Endothelial cell of umbilical vein (primary cell): ENCODE measurements at regions not wholly inside any gene's neighbourhood (a gene's known extent, or its start where the extent isn't known, plus 50 kb on each side); places are given as distances from the start of the nearest gene placed in this dataset.

Source experiments
- BruUV-seq: library from RNA; stranded (reverse); fragments of 400-500 nt; replicated peaks from 2 replicates; lab custom pipeline; 2021; lab: Mats Ljungman, UMichigan
- CTCF ChIA-PET: fragments of 300-600, 350-600 bp; sonication (Branson Sonifier 250); formaldehyde crosslinking; loops from one replicate; lab custom pipeline; 2021; ENCODE audit warnings: antibody characterized with exemption, inconsistent platforms; lab: Charles Lee
- POLR2A ChIA-PET: fragments of 300-600, 350-600 bp; sonication (Branson Sonifier 250); formaldehyde crosslinking; loops from one replicate; lab custom pipeline; 2021; ENCODE audit warnings: antibody characterized with exemption, inconsistent platforms; lab: Charles Lee
- DNase-seq: peaks from one replicate; pipeline ENCODE4 v3.0.0-alpha.2; 2011; ENCODE audit warnings: low read depth, low spot score
- FAIRE-seq: peaks from 2 replicates; lab custom pipeline; 2011; peaks lifted over from hg19 to GRCh38; lab: Jason Lieb, UNC
- H2AFZ ChIP-seq: 2 replicates; pipeline ENCODE4 v1.6.0; 2012; ENCODE audit warnings: low read depth, low read length, control low read depth, inconsistent platforms
- H3K27ac ChIP-seq: 2 replicates; pipeline ENCODE4 v1.5.1; 2011; ENCODE audit warnings: low read depth, mild to moderate bottlenecking, control low read depth, low read length, moderate library complexity; ENCODE audit not compliant: insufficient read depth
- H3K27me3 ChIP-seq, 2 experiments: 2 replicates each; pipeline versions ENCODE4 v1.6.0 to v1.6.1; 2011; ENCODE audit warnings: low read length in 2 of 2, mixed read lengths in 1 of 2; ENCODE audit not compliant: control insufficient read depth in 2 of 2, insufficient read depth in 2 of 2
- H3K36me3 ChIP-seq, 2 experiments: 2 replicates in 1 of 2; 3 replicates in 1 of 2; pipeline ENCODE4 v1.5.1; 2011; ENCODE audit warnings: low read length in 2 of 2, mild to moderate bottlenecking in 1 of 2, moderate library complexity in 1 of 2; ENCODE audit not compliant: control insufficient read depth in 2 of 2, insufficient read depth in 2 of 2; ENCODE audit errors: extremely low read depth in 1 of 2
- H3K4me1 ChIP-seq: 3 replicates; pipeline ENCODE4 v1.5.1; 2011; ENCODE audit warnings: mild to moderate bottlenecking, low read length; ENCODE audit not compliant: control insufficient read depth, insufficient read depth; ENCODE audit errors: extremely low read depth
- H3K4me2 ChIP-seq: 2 replicates; pipeline ENCODE4 v1.6.1; 2011; ENCODE audit warnings: low read length, control low read depth, mixed read lengths; ENCODE audit not compliant: insufficient read depth
- H3K4me3 ChIP-seq, 3 experiments: fragments of 200-600 bp in 1 of 3; sonication (generic), shearing (Covaris generic) in 1 of 3; replicated peaks in 1 of 3; 2 replicates each; pipeline ENCODE4 v1.5.1; 2011 to 2016; ENCODE audit warnings: control low read depth in 3 of 3, low read length in 3 of 3, mild to moderate bottlenecking in 2 of 3, inconsistent platforms in 1 of 3, low read depth in 1 of 3, moderate library complexity in 1 of 3; ENCODE audit not compliant: insufficient read depth in 1 of 3
- H3K79me2 ChIP-seq: 2 replicates; pipeline ENCODE4 v1.6.0; 2012; ENCODE audit warnings: low read length, inconsistent platforms; ENCODE audit not compliant: control insufficient read depth, insufficient read depth
- H3K9ac ChIP-seq: replicated peaks from 2 replicates; pipeline ENCODE3; 2011; ENCODE audit warnings: low read length, control low read depth; ENCODE audit not compliant: insufficient read depth; ENCODE audit errors: extremely low read depth
- H3K9me1 ChIP-seq: replicated peaks from 3 replicates; pipeline ENCODE4 v1.6.0; 2011; ENCODE audit warnings: mild to moderate bottlenecking, low read length; ENCODE audit not compliant: control insufficient read depth, insufficient read depth; ENCODE audit errors: extremely low read depth
- H3K9me3 ChIP-seq: replicated peaks from 2 replicates; pipeline ENCODE4 v1.5.1; 2012; ENCODE audit warnings: low read length, inconsistent platforms; ENCODE audit not compliant: control insufficient read depth, insufficient read depth
- H4K20me1 ChIP-seq: replicated peaks from 2 replicates; pipeline ENCODE3; 2011; ENCODE audit warnings: mild to moderate bottlenecking, low read length; ENCODE audit not compliant: control insufficient read depth, insufficient read depth; ENCODE audit errors: extremely low read depth
- CTCF ChIP-seq, 2 donors: IDR thresholded peaks; 1 replicate in 1 of 2; 2 replicates in 1 of 2; pipeline ENCODE4 v1.5.1; 2011; ENCODE audit warnings: low read length in 2 of 2, mild to moderate bottlenecking in 2 of 2, moderate library complexity in 2 of 2, control low read depth in 1 of 2, inconsistent platforms in 1 of 2, low read depth in 1 of 2; ENCODE audit not compliant: insufficient read depth in 1 of 2; ENCODE audit errors: extremely low read depth in 1 of 2
- EZH2 ChIP-seq: IDR thresholded peaks from 2 replicates; pipeline ENCODE4 v1.6.1; 2012; ENCODE audit warnings: borderline replicate concordance, low read depth, mild to moderate bottlenecking, moderate library complexity, low read length, inconsistent platforms; ENCODE audit not compliant: severe bottlenecking
- FOS ChIP-seq: IDR thresholded peaks from 2 replicates; pipeline ENCODE4 v1.6.1; 2011; ENCODE audit warnings: mild to moderate bottlenecking, low read length, moderate library complexity, borderline replicate concordance; ENCODE audit not compliant: insufficient read depth
- JUN ChIP-seq: IDR thresholded peaks from 2 replicates; pipeline ENCODE4 v1.6.1; 2011; ENCODE audit warnings: borderline replicate concordance, low read depth; ENCODE audit not compliant: insufficient read length, insufficient read depth
- MAX ChIP-seq: IDR thresholded peaks from 2 replicates; pipeline ENCODE4 v1.6.1; 2011; ENCODE audit not compliant: insufficient read depth, insufficient read length
- POLR2A ChIP-seq: IDR thresholded peaks from 2 replicates; pipeline ENCODE4 v1.6.1; 2012; ENCODE audit warnings: low read depth, mild to moderate bottlenecking, control low read depth, low read length
- dilution Hi-C: fragments of 300-500 bp; cut with MboI; formaldehyde crosslinking; loops from one replicate; pipeline ENCODE4 v1.15.0; 2019; ENCODE audit warnings: low sequenced_read_pairs; ENCODE audit not compliant: extremely low pct_ligation_motif_present
- intact Hi-C: fragments of 100-400 bp; cut with micrococcal nuclease; formaldehyde crosslinking; loops from one replicate; pipeline ENCODE4 v1.10.0; 2022

- Histone ChIP-seq H3K4me2 (no peak overlapping the region), H4K20me1 (no peaks in the 10 kb centered on the region), H2AFZ (no peak overlapping the region), H3K36me3 (no peaks in the 10 kb centered on the region), H3K9me3 (no peaks in the 10 kb centered on the region), H3K4me1 (no peaks in the 10 kb centered on the region), H3K9me1 (no peaks in the 10 kb centered on the region), H3K4me3 (no peak overlapping the region), H3K27me3 (no peaks in the 10 kb centered on the region), H3K9ac (no peak overlapping the region), H3K27ac (no peak overlapping the region), H3K79me2 (no peaks in the 10 kb centered on the region)
- intact Hi-C loops, result no loop called here
- CTCF ChIA-PET, result interaction anchor here (0.6 kb wide), 1 partner anchor 61 kb away, joined by 4 read pairs; no protein-coding TSS in a partner anchor
- dilution Hi-C loops, result no loop called here
- FAIRE-seq (no peak), DNase-seq (no peak)
- POLR2A ChIA-PET, result no interaction called here
- no TSS peak for BruUV-seq
- TF ChIP-seq JUN (no peak), MAX (no peak), FOS (no peak), POLR2A (no peak), CTCF (IDR thresholded peaks at IDR 0.05; ENCODE audit: extremely low read depth in 1 of 2, insufficient read depth in 1 of 2, low read depth in 1 of 2, low read length in 2 of 2) (no peak), EZH2 (no peak)
These were observed 143.6 kb upstream of the EPHA4 start for GRCh38 chr2:221715523-221716247.
